ENCODE measurements at regions not wholly inside any gene's neighbourhood (a gene's known extent, or its start where the extent isn't known, plus 50 kb on each side); places are given as distances from the start of the nearest gene placed in this dataset.

GRCh38 chr9:130766021-130766926, 68.8 kb upstream of the ABL1 start:
- FAIRE-seq (no peak), DNase-seq (peak in 4 of 5 donors; percentile 65 to 78 (median 69))
- Histone ChIP-seq H3K36me3 (ENCODE audit: control insufficient read depth in 2 of 3, insufficient read depth in 3 of 3, low read length in 3 of 3) (no peaks in the 10 kb centered on the region), H3K27ac (ENCODE audit: low read depth in 2 of 2, low read length in 2 of 2) (peak overlapping the region in 1 of 2 donors; percentile 9), H3K9ac (ENCODE audit: low read length in 3 of 3) (no peak overlapping the region), H3K9me3 (ENCODE audit: control insufficient read depth in 2 of 3, insufficient read depth in 1 of 3, low read length in 3 of 3) (no peaks in the 10 kb centered on the region), H3K27me3 (ENCODE audit: control insufficient read depth, insufficient read depth, low read length) (no peaks in the 10 kb centered on the region), H3K4me3 (ENCODE audit: low read length in 3 of 3) (no peak overlapping the region), H3K4me1 (ENCODE audit: control insufficient read depth in 2 of 3, insufficient read depth in 2 of 3, low read depth in 1 of 3, low read length in 3 of 3) (peaks cover 0 to 23% (median 21%) of the 10 kb centered on the region in 3 donors)
- no peak for TF ChIP-seq CTCF (IDR thresholded peaks at IDR 0.05; ENCODE audit: borderline replicate concordance, extremely low read depth, insufficient read depth)
- intact Hi-C loops (cut with DNase I) = no loop called here

- intact Hi-C loops (cut with DNase I) = no loop called here
- no peak overlapping the region for H3K9ac ChIP-seq (ENCODE audit: low read length in 3 of 3)
- H3K9me3 ChIP-seq (ENCODE audit: control insufficient read depth in 2 of 3, insufficient read depth in 1 of 3, low read length in 3 of 3) = no peaks in the 10 kb centered on the region
- no peak overlapping the region for H3K4me3 ChIP-seq (ENCODE audit: low read length in 3 of 3)
- DNase-seq (peak in 3 of 5 donors; percentile 20 to 48 (median 31)), FAIRE-seq (no peak)
- no peak overlapping the region for H3K27ac ChIP-seq (ENCODE audit: low read depth in 2 of 2, low read length in 2 of 2)
- TF ChIP-seq CTCF (IDR thresholded peaks at IDR 0.05; ENCODE audit: borderline replicate concordance, extremely low read depth, insufficient read depth) = no peak
- H3K4me1 ChIP-seq (ENCODE audit: control insufficient read depth in 2 of 3, insufficient read depth in 2 of 3, low read depth in 1 of 3, low read length in 3 of 3) = peaks cover 0 to 23% (median 21%) of the 10 kb centered on the region in 3 donors
- H3K27me3 ChIP-seq (ENCODE audit: control insufficient read depth, insufficient read depth, low read length) = no peaks in the 10 kb centered on the region
- no peaks in the 10 kb centered on the region for H3K36me3 ChIP-seq (ENCODE audit: control insufficient read depth in 2 of 3, insufficient read depth in 3 of 3, low read length in 3 of 3)
These were observed 68.1 kb upstream of the ABL1 start for GRCh38 chr9:130766927-130767307.

- Histone ChIP-seq H3K27me3 (ENCODE audit: control insufficient read depth, insufficient read depth, low read length) (no peaks in the 10 kb centered on the region), H3K36me3 (ENCODE audit: control insufficient read depth in 2 of 3, insufficient read depth in 3 of 3, low read length in 3 of 3) (no peaks in the 10 kb centered on the region), H3K9ac (ENCODE audit: low read length in 3 of 3) (no peak overlapping the region), H3K4me1 (ENCODE audit: control insufficient read depth in 2 of 3, insufficient read depth in 2 of 3, low read depth in 1 of 3, low read length in 3 of 3) (peaks cover 0 to 23% (median 21%) of the 10 kb centered on the region in 3 donors), H3K9me3 (ENCODE audit: control insufficient read depth in 2 of 3, insufficient read depth in 1 of 3, low read length in 3 of 3) (no peaks in the 10 kb centered on the region), H3K4me3 (ENCODE audit: low read length in 3 of 3) (no peak overlapping the region), H3K27ac (ENCODE audit: low read depth in 2 of 2, low read length in 2 of 2) (peak overlapping the region in 1 of 2 donors; percentile 10)
- DNase-seq (peak in 4 of 5 donors; percentile 63 to 79 (median 72)), FAIRE-seq (no peak)
- no peak for TF ChIP-seq CTCF (IDR thresholded peaks at IDR 0.05; ENCODE audit: borderline replicate concordance, extremely low read depth, insufficient read depth)
- intact Hi-C loops (cut with DNase I) = no loop called here
These were observed 66.8 kb upstream of the ABL1 start for GRCh38 chr9:130768265-130768664.

All from kidney (tissue), 13 donors.